ACC112 (cell line): ENCODE measurements at regions not wholly inside any gene's neighbourhood (a gene's known extent, or its start where the extent isn't known, plus 50 kb on each side); places are given as distances from the start of the nearest gene placed in this dataset.

ENCODE experiments used
- H2AFZ ChIP-seq: fragments of 200-600 bp; sonication (generic); one replicate; pipeline ENCODE4 v1.6.0; 2017; ENCODE audit warnings: antibody characterized with exemption, low read length; ENCODE audit not compliant: unreplicated experiment
- H3K27ac ChIP-seq: fragments of 200-600 bp; sonication (generic); 2 replicates; pipeline ENCODE4 v1.5.1; 2014; ENCODE audit warnings: low read depth, mild to moderate bottlenecking, antibody characterized with exemption, low read length, moderate library complexity
- H3K27me3 ChIP-seq: fragments of 200-600 bp; sonication (generic); 2 replicates; pipeline ENCODE4 v1.6.1; 2014; ENCODE audit warnings: mild to moderate bottlenecking, antibody characterized with exemption, low read length, moderate library complexity, mixed read lengths; ENCODE audit not compliant: insufficient read depth
- H3K36me3 ChIP-seq: fragments of 200-600 bp; sonication (generic); 2 replicates; pipeline ENCODE4 v1.6.1; 2016; ENCODE audit warnings: mild to moderate bottlenecking, antibody characterized with exemption, low read length, moderate library complexity, mixed read lengths; ENCODE audit not compliant: insufficient read depth
- H3K4me1 ChIP-seq: fragments of 200-600 bp; sonication (generic); one replicate; pipeline ENCODE4 v1.6.1; 2016; ENCODE audit warnings: low read length, mixed read lengths; ENCODE audit not compliant: insufficient read depth, unreplicated experiment, control insufficient read depth
- H3K4me3 ChIP-seq: fragments of 200-600 bp; sonication (generic); 2 replicates; pipeline ENCODE4 v1.5.1; 2014; ENCODE audit warnings: mild to moderate bottlenecking, low read depth, low read length
- H3K79me2 ChIP-seq: fragments of 200-600 bp; sonication (generic); one replicate; pipeline ENCODE4 v1.6.0; 2016; ENCODE audit warnings: low read length; ENCODE audit not compliant: control insufficient read depth, unreplicated experiment, insufficient read depth

- Histone ChIP-seq H3K27ac (peak overlapping the region; percentile 38; the same call in 1 of the 2 replicates), H3K79me2 (no peaks in the 10 kb centered on the region), H2AFZ (no peak overlapping the region), H3K27me3 (no peaks in the 10 kb centered on the region), H3K36me3 (no peaks in the 10 kb centered on the region), H3K4me3 (no peak overlapping the region), H3K4me1 (peaks cover 17% of the 10 kb centered on the region)
Observed at GRCh38 chr20:48066851-48067250, 281.6 kb upstream of the SULF2 start.

- no peak overlapping the region for H3K4me3 ChIP-seq
- H3K36me3 ChIP-seq: no peaks in the 10 kb centered on the region
- H3K27ac ChIP-seq: peak overlapping the region; percentile 82
- H2AFZ ChIP-seq: no peak overlapping the region
- no peaks in the 10 kb centered on the region for H3K27me3 ChIP-seq
- H3K79me2 ChIP-seq: no peaks in the 10 kb centered on the region
- H3K4me1 ChIP-seq: peaks cover 17% of the 10 kb centered on the region
Observed at GRCh38 chr20:48066246-48066645, 281.0 kb upstream of the SULF2 start.

GRCh38 chr20:48065833-48066232 is 280.6 kb upstream of the SULF2 start:
- peak overlapping the region; percentile 82 for H3K27ac ChIP-seq

GRCh38 chr20:48064929-48065328 is 279.6 kb upstream of the SULF2 start:
- H3K79me2 ChIP-seq: no peaks in the 10 kb centered on the region
- peaks cover 17% of the 10 kb centered on the region for H3K4me1 ChIP-seq
- no peaks in the 10 kb centered on the region for H3K27me3 ChIP-seq
- no peaks in the 10 kb centered on the region for H3K36me3 ChIP-seq
- no peak overlapping the region for H3K4me3 ChIP-seq
- H3K27ac ChIP-seq: peak overlapping the region; percentile 82
- H2AFZ ChIP-seq: no peak overlapping the region

More at GRCh38 chr20:48065833-48066232, 280.6 kb upstream of the SULF2 start:
- no peaks in the 10 kb centered on the region for H3K79me2 ChIP-seq
- peaks cover 17% of the 10 kb centered on the region for H3K4me1 ChIP-seq
- H3K27me3 ChIP-seq: no peaks in the 10 kb centered on the region
- H2AFZ ChIP-seq: no peak overlapping the region
- H3K4me3 ChIP-seq: peak overlapping the region; percentile 14; the same call in 1 of the 2 replicates
- no peaks in the 10 kb centered on the region for H3K36me3 ChIP-seq

- no peak overlapping the region for H3K27ac ChIP-seq
- no peaks in the 10 kb centered on the region for H3K36me3 ChIP-seq
- no peak overlapping the region for H2AFZ ChIP-seq
- peaks cover 13% of the 10 kb centered on the region for H3K4me1 ChIP-seq
- H3K4me3 ChIP-seq: no peak overlapping the region
- H3K27me3 ChIP-seq: no peaks in the 10 kb centered on the region
- H3K79me2 ChIP-seq: no peaks in the 10 kb centered on the region
Observed at GRCh38 chr20:48060841-48061720, 275.8 kb upstream of the SULF2 start.

GRCh38 chr20:48058611-48059559 is 273.6 kb upstream of the SULF2 start:
- Histone ChIP-seq H2AFZ (no peak overlapping the region), H3K27ac (no peak overlapping the region), H3K79me2 (no peaks in the 10 kb centered on the region), H3K36me3 (no peaks in the 10 kb centered on the region), H3K27me3 (no peaks in the 10 kb centered on the region), H3K4me1 (no peaks in the 10 kb centered on the region), H3K4me3 (no peak overlapping the region)

GRCh38 chr20:48057739-48058138 is 272.5 kb upstream of the SULF2 start:
- Histone ChIP-seq H3K4me1 (no peaks in the 10 kb centered on the region), H3K27ac (no peak overlapping the region), H3K27me3 (no peaks in the 10 kb centered on the region)

GRCh38 chr20:48057251-48057650 is 272.0 kb upstream of the SULF2 start:
- Histone ChIP-seq H3K36me3 (no peaks in the 10 kb centered on the region), H3K4me1 (no peaks in the 10 kb centered on the region), H3K79me2 (no peaks in the 10 kb centered on the region), H2AFZ (no peak overlapping the region), H3K4me3 (no peak overlapping the region), H3K27ac (no peak overlapping the region), H3K27me3 (no peaks in the 10 kb centered on the region)

More at GRCh38 chr20:48057739-48058138, 272.5 kb upstream of the SULF2 start:
- Histone ChIP-seq H3K36me3 (no peaks in the 10 kb centered on the region), H2AFZ (no peak overlapping the region), H3K79me2 (no peaks in the 10 kb centered on the region), H3K4me3 (no peak overlapping the region)

- Histone ChIP-seq H3K27ac (no peak overlapping the region), H3K36me3 (no peaks in the 10 kb centered on the region), H3K27me3 (no peaks in the 10 kb centered on the region), H3K4me1 (no peaks in the 10 kb centered on the region), H3K79me2 (no peaks in the 10 kb centered on the region), H3K4me3 (no peak overlapping the region), H2AFZ (no peak overlapping the region)
Observed at GRCh38 chr20:48056218-48056617, 270.9 kb upstream of the SULF2 start.

GRCh38 chr20:48054051-48054450 is 268.8 kb upstream of the SULF2 start:
- Histone ChIP-seq H3K4me3 (no peak overlapping the region), H3K4me1 (no peaks in the 10 kb centered on the region), H3K36me3 (no peaks in the 10 kb centered on the region), H2AFZ (no peak overlapping the region), H3K27ac (no peak overlapping the region), H3K79me2 (no peaks in the 10 kb centered on the region), H3K27me3 (no peaks in the 10 kb centered on the region)
